Brain microvascular endothelial cell (primary cell): ENCODE measurements at regions not wholly inside any gene's neighbourhood (a gene's known extent, or its start where the extent isn't known, plus 50 kb on each side); places are given as distances from the start of the nearest gene placed in this dataset.

Source experiments
- DNase-seq: peaks from one replicate; pipeline ENCODE4 v3.0.0-alpha.2; 2020
- H3K27ac ChIP-seq: fragments of 250-450 bp; sonication (Bioruptor Pico); 2 replicates; pipeline ENCODE4 v1.5.1; 2020; ENCODE audit warnings: mild to moderate bottlenecking, moderate library complexity
- H3K27me3 ChIP-seq: fragments of 250-450 bp; sonication (Bioruptor Pico); replicated peaks from 2 replicates; pipeline ENCODE4 v1.5.1; 2020; ENCODE audit warnings: mild to moderate bottlenecking
- H3K36me3 ChIP-seq: fragments of 250-450 bp; sonication (Bioruptor Pico); replicated peaks from 2 replicates; pipeline ENCODE4 v1.5.1; 2020; ENCODE audit warnings: mild to moderate bottlenecking
- H3K4me3 ChIP-seq: 2 replicates; pipeline ENCODE4 v1.5.1; 2011; ENCODE audit warnings: low read depth, mild to moderate bottlenecking, control low read depth, low read length, moderate library complexity
- CTCF ChIP-seq: IDR thresholded peaks from 2 replicates; pipeline ENCODE4 v1.5.1; 2011; ENCODE audit warnings: low read depth, mild to moderate bottlenecking, moderate library complexity, low read length, control low read depth, inconsistent platforms; ENCODE audit errors: missing control alignments
- in situ Hi-C: cut with HindIII; loops from 2 replicates; pipeline ENCODE4 v1.10.0; 2017; ENCODE audit warnings: low sequenced_read_pairs, low pct_ligation_motif_present

GRCh38 chr2:53108246-53108645, 659.4 kb upstream of the CHAC2 start:
- no peak overlapping the region for H3K4me3 ChIP-seq
- DNase-seq, result no peak
- in situ Hi-C loops, result no loop called here
- H3K27ac ChIP-seq, result no peak overlapping the region
- H3K36me3 ChIP-seq, result no peaks in the 10 kb centered on the region
- no peaks in the 10 kb centered on the region for H3K27me3 ChIP-seq
- no peak for TF ChIP-seq CTCF

GRCh38 chr2:53104263-53104662, 663.3 kb upstream of the CHAC2 start:
- DNase-seq, result peak; percentile 57
- Histone ChIP-seq H3K4me3 (no peak overlapping the region), H3K27ac (no peak overlapping the region), H3K27me3 (no peaks in the 10 kb centered on the region), H3K36me3 (no peaks in the 10 kb centered on the region)
- in situ Hi-C loops, result no loop called here
- no peak for TF ChIP-seq CTCF

GRCh38 chr2:53103679-53104078, 663.9 kb upstream of the CHAC2 start:
- DNase-seq, result no peak
- no peak overlapping the region for H3K27ac ChIP-seq
- no peaks in the 10 kb centered on the region for H3K36me3 ChIP-seq

GRCh38 chr2:53098696-53099078, 668.9 kb upstream of the CHAC2 start:
- H3K4me3 ChIP-seq, result no peak overlapping the region
- DNase-seq, result no peak

More at GRCh38 chr2:53103679-53104078, 663.9 kb upstream of the CHAC2 start:
- H3K4me3 ChIP-seq, result no peak overlapping the region
- TF ChIP-seq CTCF, result no peak
- in situ Hi-C loops, result no loop called here
- no peaks in the 10 kb centered on the region for H3K27me3 ChIP-seq

GRCh38 chr2:53096351-53096750, 671.3 kb upstream of the CHAC2 start:
- H3K36me3 ChIP-seq, result no peaks in the 10 kb centered on the region
- H3K27me3 ChIP-seq, result no peaks in the 10 kb centered on the region
- no peak overlapping the region for H3K4me3 ChIP-seq
- no peak for DNase-seq
- TF ChIP-seq CTCF, result no peak
- no peak overlapping the region for H3K27ac ChIP-seq
- in situ Hi-C loops, result no loop called here

More at GRCh38 chr2:53098696-53099078, 668.9 kb upstream of the CHAC2 start:
- H3K36me3 ChIP-seq, result no peaks in the 10 kb centered on the region
- no peaks in the 10 kb centered on the region for H3K27me3 ChIP-seq
- no peak for TF ChIP-seq CTCF
- H3K27ac ChIP-seq, result no peak overlapping the region
- in situ Hi-C loops, result no loop called here

GRCh38 chr2:53095664-53096063, 671.9 kb upstream of the CHAC2 start:
- no peaks in the 10 kb centered on the region for H3K36me3 ChIP-seq
- in situ Hi-C loops, result no loop called here
- no peaks in the 10 kb centered on the region for H3K27me3 ChIP-seq

More at GRCh38 chr2:53095664-53096063, 671.9 kb upstream of the CHAC2 start:
- no peak overlapping the region for H3K4me3 ChIP-seq
- H3K27ac ChIP-seq, result no peak overlapping the region
- TF ChIP-seq CTCF, result no peak
- DNase-seq, result no peak
